Superior temporal gyrus (tissue), 1 donor: ENCODE measurements at regions not wholly inside any gene's neighbourhood (a gene's known extent, or its start where the extent isn't known, plus 50 kb on each side); places are given as distances from the start of the nearest gene placed in this dataset.
"Not testable (repeated sequence)": the region's sequence is repeated elsewhere in the genome, so short reads cannot be mapped to it uniquely, and the experiment has no call there.

Experiments used
- DNase-seq: peaks from one replicate; pipeline ENCODE4 v3.0.0-alpha.2; 2016; ENCODE audit errors: extremely low spot score

DNA sequence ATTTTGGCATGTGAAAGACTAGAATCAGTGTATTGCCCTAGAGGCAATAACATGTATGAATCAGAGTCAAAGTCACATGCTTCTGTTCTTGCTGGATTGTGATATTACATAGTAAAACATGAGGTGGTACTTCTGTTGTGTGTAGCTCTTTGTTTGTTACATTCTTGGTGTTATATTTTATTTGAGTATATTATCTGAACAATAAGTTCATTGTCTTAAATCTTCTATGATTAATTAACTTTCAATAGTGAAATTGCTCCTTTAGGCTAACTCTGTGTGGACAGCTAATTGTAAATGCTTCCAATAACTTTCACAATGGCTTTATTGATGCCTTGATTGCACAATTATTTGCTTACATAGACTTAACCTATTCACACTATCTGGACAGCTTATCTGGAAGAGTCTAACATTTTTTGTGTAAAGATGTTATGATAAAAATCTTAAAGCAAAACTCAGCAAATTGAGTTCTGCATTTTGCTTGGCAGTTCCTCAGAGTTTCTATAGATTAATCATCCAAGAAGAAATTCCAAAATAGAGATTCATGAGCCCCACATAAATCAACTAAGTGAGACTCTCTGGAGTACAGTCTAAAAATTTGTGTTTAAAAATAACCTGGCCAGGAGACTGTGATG lies 239.6 kb upstream of the TUSC1 start:
- DNase-seq: no peak

DNA sequence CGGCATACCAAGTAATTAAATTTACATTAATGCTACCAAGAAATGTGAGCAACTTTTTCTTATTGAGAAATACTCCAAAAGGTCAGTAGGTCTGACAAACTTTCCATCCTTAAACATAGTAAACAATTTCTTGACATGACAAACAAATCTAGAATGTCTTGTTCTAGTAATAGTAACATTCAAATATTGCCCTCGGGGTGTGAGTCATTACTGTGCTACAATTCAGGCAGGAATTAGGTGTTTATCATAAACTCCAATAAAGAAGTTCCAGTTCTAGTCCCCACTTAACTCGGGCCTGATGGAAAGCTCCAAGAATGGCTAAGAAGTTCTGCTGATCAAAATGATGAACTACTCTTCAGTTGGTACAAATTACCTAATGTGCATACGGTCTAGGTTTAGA lies 235.6 kb upstream of the TUSC1 start:
- no peak for DNase-seq

DNA sequence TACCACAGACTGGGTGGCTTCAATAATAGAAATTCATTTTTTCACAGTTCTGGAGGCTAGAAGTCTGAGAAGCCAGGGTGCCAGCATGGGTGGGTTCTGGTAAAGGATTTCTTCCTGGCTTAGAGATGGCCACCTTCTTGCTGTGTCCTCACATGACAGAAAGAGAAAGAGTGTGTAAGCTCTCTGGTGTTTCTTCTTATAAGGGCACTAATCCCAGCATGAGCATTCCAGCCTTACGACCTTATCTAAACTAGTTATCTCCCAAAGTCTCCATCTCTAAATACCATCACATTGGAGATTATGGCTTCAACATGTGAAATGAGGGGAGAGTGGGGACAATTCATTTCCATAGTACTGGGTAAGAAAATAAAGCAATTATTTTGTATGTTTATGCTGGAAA lies 226.5 kb upstream of the TUSC1 start:
- DNase-seq: no peak

DNA sequence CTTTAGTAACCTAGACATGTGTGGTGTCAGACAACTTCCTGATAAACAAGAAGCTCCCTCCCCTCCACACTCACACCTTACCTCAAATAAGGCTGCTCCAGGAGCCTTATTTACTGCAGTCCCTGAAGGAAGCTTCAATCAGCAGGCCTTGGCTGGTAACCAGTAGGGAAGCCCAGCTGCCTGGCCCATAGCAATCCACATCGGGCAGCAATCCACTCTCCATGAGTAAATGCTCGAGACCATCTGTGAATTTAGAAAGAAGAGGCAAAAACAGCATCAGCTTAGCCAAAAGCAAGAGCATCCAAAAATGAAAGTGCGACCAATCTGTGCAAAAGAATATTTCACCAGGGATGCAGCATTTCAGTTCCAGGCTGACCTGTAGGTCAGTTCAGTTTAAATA lies 213.3 kb upstream of the TUSC1 start:
- peak; percentile 54 for DNase-seq

DNA sequence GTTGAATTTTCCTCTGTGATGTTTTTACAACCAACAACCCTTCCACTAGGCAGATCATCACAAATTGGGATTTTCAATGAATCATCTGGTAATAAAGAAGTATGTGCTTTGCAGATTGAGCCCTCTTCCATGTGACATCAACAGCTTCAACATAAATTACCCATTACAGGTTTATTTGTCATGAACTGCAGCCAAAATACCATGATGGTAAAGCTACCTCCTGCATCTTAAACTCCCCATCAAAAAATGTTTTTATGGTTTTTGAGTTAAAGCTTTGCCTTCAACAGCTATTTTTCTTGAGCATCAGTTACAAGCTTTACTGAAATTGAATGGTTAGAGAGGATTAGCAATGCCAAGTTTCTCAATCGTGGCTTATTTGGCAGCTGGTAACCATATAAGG lies 211.4 kb upstream of the TUSC1 start:
- DNase-seq: peak; percentile 24

DNA sequence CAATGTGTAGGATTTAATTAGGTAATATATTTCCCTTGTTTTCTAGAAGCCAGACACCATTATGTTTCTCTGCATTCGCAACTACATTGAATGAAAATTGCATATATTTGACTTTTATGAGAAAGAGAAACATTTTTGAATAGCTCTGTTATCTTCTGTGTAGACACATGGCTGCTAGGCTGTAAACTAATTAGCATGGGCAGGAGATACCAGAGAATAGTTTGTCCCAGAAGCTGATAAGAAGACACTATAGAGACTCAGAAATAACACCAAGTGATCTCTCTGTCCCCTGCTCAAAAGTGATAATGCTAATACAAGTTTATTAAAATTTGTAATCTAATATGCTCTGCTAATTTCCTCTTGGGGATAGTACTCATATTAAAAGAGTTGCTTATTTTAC lies 198.0 kb upstream of the TUSC1 start:
- DNase-seq: no peak

DNA sequence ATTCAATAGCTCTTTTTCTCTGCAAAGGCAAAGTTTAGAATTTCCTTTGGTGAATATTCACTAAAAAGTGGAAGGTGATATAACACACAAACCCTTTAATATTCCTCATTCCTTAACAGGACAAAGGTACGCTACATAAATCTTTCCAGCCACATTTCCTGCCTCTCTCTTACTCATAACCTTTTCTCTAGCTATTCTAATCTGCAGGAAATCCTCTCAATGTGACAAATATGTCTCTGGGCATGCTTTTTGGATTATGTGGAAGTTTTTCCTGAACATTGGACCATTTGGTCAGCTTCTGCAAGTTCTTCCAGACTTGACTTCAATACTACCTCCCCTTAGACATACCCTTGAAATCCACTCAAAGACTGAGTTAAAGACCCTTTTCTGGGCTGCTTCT lies 186.3 kb upstream of the TUSC1 start:
- DNase-seq: no peak

DNA sequence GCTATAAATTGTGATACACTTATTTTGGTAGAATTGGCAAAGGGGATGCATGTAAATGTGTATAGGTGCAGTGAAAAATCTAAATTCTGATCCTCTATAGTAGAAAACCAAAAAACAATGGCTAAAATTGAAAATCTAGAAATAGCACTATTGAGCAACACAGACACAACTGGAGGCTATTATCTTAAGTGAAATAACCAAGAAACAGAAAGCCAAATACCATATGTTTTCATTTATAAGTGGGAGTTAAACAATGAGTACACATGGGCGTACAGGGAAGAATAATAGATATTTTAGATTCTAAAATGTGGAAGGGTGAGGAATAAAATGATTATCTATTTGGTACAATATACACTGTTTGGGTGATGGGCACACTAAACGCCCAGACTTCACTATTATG lies 183.2 kb upstream of the TUSC1 start:
- DNase-seq: no peak

DNA sequence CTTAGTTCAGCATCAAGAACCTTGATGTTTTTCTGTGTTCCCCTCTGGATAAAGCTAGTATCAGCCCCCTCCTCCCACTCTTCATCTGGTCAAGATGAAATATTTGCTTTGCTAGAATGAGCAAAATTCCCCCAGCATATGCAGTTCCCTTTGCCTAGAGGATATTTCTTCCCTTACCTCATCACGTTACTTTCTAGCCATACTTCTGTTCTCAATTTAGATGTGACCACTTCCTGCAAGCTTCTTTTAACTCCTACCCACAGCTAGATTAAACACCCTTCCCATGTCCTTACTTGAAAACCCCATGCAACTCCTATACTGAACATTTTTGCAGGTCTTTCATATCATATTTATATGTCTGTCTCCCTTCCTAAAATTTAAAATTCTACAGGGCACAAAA lies 178.9 kb upstream of the TUSC1 start:
- peak; percentile 15 for DNase-seq

DNA sequence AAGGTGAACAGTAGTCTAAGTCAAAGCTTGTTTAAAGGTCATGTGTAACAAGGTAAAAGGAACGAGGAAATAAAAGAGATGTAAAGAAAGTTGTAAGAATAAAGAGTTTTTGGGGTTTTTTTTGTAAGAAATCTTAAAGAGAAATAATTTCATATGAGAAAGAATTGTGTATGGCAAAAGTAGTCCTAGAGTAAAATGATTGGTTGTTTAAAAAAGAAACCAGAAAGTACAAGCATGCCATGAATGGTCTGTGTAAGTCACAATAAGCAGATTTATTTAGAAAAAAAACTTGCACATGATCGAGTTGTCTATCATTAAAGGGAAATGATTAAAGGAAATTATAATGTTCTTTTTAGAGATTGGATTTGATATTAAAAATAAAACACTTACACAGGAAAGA lies 172.6 kb upstream of the TUSC1 start:
- no peak for DNase-seq

DNA sequence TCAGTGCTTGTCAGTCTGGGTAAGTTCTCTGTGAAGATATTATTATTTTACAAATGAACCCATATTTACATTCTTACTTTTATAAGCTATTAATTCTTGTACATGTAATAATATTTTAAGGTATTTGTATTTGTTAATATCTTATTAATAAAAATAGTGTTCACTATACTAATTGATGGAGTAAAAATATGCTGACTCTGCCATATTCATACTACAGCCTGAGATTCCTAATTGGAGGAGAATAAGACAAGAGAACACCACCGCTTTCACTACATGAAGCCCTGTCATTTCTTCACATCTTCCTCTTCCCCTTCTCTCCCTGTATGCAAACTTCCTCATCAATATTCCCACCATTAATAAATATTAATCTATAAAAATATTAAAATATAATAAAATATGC lies 167.6 kb upstream of the TUSC1 start:
- DNase-seq: no peak

DNA sequence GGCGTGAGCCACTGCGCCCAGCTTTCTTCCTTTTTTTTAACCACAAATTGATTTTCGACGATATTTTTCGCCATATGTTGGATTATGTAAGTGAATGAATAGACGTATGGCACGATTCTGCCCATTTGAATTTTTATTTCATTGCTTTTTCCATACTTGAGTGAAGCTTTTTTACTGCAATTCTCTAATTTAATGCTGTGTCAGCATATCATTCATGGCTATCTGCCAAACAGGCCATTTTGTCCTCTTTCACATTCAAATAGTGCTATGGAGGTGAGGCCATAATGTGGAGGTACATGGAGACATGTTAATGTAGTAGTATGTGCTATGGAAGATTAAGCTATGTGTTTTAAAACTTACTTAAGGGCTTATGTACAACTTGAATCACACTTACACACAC lies 152.1 kb upstream of the TUSC1 start:
- no peak for DNase-seq

DNA sequence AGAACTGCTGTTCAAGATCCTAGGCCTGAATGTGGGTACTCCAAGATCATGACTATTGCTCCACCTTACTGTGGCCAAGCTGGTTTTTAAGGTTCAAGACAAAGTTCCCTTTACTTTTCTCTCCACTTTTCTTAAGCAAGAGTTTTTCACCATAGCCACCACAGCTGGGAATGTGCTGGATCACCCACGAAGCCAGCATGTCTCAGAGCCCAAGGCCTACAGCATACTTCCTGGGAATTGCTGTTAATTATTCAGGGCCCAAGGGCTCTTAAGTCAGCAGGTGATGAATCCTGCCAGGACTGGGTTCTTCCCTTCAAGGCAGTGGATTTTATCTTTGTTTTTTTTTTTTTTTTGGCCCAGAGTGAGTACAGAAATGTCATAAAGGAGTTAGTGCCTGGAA lies 149.4 kb upstream of the TUSC1 start:
- no peak for DNase-seq

DNA sequence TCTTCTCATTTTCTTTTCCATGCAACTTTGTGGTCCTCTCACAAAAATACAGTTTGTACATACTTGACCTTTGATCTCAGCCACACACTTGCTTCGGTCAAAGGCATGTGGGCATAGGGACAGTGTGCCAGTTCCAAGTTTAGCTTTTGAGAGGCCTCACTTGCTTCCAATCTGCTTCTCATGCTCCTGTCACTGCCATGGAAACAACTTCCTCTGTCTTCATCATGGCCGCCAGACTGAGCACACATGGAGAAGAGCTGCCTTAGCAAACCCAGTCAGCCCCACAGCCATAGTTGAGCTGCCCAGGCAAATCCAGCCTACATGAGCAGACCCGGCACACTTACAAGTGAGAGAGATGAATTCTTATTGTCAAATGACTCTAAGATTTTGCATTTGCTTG lies 138.2 kb upstream of the TUSC1 start:
- DNase-seq: no peak

DNA sequence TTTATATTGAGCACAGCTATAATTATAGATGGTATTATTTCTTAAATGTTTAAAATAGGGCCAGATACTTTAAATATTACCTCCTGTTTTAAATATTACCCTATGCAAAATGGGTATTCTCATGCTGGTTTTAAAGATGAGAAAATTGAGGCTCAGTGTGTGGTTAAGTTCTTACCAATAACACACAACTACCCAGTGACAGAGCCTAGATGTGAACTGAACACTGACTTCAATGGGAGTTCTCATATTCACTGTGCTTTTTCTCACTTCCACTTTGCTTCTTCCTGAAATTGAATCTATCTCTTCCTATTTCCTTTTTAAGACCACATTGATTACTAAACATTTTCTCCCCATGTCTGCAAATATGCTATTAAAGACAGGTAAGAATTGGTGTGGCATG lies 135.8 kb upstream of the TUSC1 start:
- no peak for DNase-seq

DNA sequence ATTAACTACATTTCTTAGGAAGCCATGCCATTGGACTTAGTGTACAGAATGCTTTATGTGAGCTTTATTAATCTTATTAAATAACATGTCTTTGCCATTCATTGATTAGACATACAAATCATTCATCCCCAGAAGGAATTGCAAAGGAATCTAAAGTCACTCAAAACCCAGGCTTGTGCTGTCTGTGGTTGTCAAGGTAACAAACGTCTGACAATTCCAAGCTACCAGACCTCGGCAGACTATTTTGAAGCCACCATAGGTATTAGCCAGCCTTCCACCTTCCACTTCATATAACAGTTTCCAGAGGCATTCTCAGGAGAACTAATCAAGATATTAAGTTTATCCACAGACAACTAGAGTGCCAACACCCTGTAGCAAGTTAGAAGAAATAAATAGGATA lies 135.2 kb upstream of the TUSC1 start:
- no peak for DNase-seq

DNA sequence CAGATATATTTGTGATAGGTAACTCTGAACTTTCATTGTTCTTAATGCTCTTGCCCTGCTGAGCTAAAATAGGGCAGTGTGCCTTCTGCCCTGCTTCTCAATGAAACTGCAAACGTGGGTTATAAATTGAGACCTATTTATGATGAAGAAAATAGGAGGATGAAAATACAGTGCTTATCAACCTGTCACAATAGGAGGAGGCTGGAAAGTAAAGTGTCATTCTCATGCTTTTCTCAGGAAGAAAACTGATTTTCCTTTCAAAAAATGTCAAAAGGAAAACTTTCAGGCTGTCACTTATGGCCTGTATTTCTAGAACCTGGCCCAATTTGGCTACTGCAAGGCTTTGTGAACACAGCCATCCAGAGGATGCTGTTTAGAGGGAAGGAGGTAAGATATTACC lies 130.3 kb upstream of the TUSC1 start:
- DNase-seq: no peak

DNA sequence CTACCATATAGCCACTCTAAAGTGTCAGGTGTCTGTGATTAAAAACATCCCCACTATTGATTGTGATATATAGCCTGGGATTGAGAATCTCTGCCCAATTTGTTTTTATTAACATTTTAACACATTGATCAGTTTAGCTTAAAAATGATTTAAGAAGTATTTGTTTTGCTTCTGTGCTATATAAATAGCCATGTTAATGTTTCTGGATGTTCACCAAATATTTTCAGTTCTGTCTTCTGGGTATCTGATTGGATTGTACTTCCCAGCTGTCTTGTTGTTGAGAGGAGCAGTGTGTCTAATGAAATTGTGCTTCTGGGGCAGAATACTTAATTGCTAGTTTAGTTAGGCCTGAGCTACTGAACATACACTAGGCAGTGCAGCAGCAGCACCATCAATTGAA lies 126.6 kb upstream of the TUSC1 start:
- no peak for DNase-seq

DNA sequence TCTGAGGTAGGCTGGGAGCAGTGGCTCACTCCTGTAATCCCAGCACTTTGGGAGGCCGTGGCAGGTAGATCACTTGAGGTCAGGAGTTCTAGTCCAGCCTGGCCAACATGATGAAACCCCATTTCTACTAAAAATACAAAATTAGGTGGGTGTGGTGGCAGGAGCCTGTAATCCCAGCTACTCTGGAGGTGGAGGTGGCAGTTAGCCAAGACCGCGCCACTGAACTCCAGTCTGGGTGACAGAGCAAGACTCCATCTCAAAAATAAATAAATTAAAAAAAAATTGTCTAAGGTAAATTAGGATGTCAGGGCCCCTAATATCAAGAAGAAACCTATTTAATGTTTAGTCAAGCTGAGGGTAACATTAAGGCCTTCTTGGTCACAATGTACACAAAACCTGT lies 123.7 kb upstream of the TUSC1 start:
- not testable (repeated sequence) for DNase-seq

DNA sequence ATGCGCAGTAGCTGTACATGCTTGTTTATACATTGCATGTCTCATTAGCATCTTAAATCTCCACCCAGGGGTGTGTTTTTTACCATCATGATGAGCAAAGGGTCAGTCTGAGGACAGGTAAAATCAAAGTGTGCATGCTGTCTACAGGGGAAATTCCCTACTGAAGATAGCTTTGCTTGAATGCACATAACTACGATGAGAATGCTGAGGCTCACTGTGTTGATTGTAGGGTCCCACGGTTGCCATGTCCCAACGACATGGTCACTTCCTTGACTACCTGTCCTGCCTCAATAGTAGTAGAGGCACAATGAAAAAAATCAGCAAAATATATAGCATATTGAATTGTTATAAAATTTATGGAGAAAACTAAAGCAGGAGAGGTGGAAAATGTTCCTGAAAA lies 95.6 kb upstream of the TUSC1 start:
- no peak for DNase-seq

DNA sequence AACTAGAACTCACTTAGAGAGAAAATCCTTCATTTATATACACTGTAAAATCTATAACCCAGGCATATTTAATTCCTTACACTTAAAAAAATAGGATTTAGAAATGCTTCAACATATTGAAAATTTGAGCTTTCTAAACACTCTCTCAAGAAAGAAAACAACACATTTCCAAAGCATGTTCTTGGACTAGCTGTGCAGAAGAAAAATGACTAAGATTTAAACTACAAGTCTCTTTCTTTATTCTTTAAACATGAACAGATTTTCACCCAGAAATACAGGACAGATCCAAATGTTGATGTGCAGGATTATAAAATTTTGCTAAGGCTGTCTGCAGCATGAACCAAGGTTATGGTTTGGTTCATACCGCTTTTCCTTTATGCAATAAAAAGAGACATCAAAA lies 77.7 kb upstream of the TUSC1 start:
- DNase-seq: no peak

DNA sequence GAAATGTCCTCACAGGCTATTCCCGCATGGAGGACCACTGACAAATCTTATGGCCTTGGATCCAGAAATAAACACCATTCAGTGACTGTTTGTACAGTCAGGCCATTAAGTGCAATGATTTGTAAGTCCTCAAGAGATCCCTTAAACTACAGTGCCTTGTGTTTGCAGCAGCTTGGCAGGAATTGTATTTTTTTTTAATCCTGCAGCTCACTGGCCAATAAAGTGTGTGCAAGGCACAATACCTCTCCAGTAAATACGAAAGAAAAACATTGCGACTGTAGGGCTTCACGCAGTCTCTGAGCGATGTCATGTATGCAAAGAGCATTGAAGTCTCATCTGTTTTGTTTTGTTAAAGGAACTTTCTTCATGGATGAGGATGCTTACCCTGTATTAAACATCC lies 74.2 kb upstream of the TUSC1 start:
- no peak for DNase-seq

DNA sequence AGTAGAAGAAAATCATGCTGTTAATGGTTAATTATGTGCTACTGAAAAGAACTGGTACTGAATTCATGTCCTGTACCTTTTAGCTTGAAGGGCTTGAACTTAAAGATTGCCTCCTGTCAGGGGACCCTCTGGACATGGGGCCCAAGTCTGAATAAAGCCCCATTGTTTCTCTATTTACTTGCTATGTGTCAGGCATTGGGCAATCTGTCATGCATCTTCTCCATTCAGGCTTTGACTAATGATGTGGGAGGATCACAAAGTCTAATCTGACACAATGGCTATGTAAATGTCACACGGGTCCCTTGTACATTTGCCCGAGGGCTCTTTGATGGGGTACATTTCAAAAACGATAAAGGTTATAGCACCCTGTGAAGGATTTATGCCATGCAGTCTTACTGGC lies 64.0 kb upstream of the TUSC1 start:
- no peak for DNase-seq

DNA sequence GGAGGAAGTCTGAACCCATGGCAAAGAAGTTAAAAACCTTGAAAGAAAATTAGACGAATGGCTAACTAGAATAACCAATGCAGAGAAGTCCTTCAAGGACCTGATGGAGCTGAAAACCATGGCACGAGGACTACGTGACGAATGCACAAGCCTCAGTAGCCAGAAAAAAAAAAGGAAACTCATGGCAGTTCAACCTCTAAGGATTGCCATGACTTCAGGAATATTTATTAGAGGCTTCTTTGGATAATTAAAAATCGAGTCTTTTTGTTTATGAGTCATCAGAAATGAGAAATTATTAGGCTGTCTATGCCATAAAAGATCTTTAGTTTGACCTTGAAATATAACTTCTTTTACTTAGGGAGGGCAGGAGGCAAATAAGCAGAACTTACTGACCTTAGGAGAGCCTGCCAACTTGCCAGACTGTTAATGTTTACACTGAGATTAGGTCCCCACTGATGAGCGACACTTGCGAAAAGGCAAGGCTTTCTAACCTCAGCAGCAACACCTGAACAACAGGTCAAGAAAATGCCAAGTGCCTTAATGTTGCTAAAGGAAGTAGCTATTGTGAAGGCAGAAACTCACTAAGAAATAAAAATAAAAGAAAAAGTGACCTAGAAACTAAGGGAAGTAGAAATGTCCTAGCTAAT lies 55.2 kb upstream of the TUSC1 start:
- DNase-seq: no peak
